GM19452 (cell line): ENCODE measurements at regions not wholly inside any gene's neighbourhood (a gene's known extent, or its start where the extent isn't known, plus 50 kb on each side); places are given as distances from the start of the nearest gene placed in this dataset.
"Not testable (repeated sequence)": the region's sequence is repeated elsewhere in the genome, so short reads cannot be mapped to it uniquely, and the experiment has no call there.

Experiments used
- ATAC-seq: cut with Tn5 transposase; IDR thresholded peaks from one replicate; pipeline ENCODE4 v1.9.1; 2021; ENCODE audit not compliant: unreplicated experiment

GRCh38 chrX:22758807-22759481, 240.8 kb upstream of the DDX53 start:
- no peak for ATAC-seq

GRCh38 chrX:22760513-22761057, 239.2 kb upstream of the DDX53 start:
- ATAC-seq, result no peak

- no peak for ATAC-seq
Observed at GRCh38 chrX:22788221-22788620, 211.5 kb upstream of the DDX53 start.

GRCh38 chrX:22795671-22796070, 204.1 kb upstream of the DDX53 start:
- no peak for ATAC-seq

GRCh38 chrX:22800360-22800759, 199.4 kb upstream of the DDX53 start:
- no peak for ATAC-seq

- no peak for ATAC-seq
Observed at GRCh38 chrX:22800806-22801205, 199.0 kb upstream of the DDX53 start.

GRCh38 chrX:22803353-22803752, 196.4 kb upstream of the DDX53 start:
- ATAC-seq, result no peak

- no peak for ATAC-seq
Observed at GRCh38 chrX:22810876-22811275, 188.9 kb upstream of the DDX53 start.

- ATAC-seq, result no peak
Observed at GRCh38 chrX:22818061-22818460, 181.7 kb upstream of the DDX53 start.

- ATAC-seq, result no peak
Observed at GRCh38 chrX:22855693-22856092, 144.1 kb upstream of the DDX53 start.

GRCh38 chrX:22859642-22860041, 140.1 kb upstream of the DDX53 start:
- ATAC-seq, result no peak

GRCh38 chrX:22866801-22867200, 133.0 kb upstream of the DDX53 start:
- not testable (repeated sequence) for ATAC-seq

- no peak for ATAC-seq
Observed at GRCh38 chrX:22882543-22882942, 117.2 kb upstream of the DDX53 start.

GRCh38 chrX:22889819-22890218, 109.9 kb upstream of the DDX53 start:
- ATAC-seq, result no peak

GRCh38 chrX:22912616-22913015, 87.1 kb upstream of the DDX53 start:
- ATAC-seq, result no peak

GRCh38 chrX:22922961-22923360, 76.8 kb upstream of the DDX53 start:
- no peak for ATAC-seq

- no peak for ATAC-seq
Observed at GRCh38 chrX:22934640-22935039, 65.1 kb upstream of the DDX53 start.

GRCh38 chrX:22944945-22945344, 54.8 kb upstream of the DDX53 start:
- ATAC-seq, result no peak
